Stimulated activated CD4-positive, alpha-beta T cell treated with anti-CD3 and anti-CD28 coated beads, Interleukin-4, amount 100 ng/mL, for 24 hours (primary cell): ENCODE measurements at regions not wholly inside any gene's neighbourhood (a gene's known extent, or its start where the extent isn't known, plus 50 kb on each side); places are given as distances from the start of the nearest gene placed in this dataset.
"Not testable (repeated sequence)": the region's sequence is repeated elsewhere in the genome, so short reads cannot be mapped to it uniquely, and the experiment has no call there.

Experiments
- DNase-seq: peaks from one replicate; pipeline ENCODE4 v3.0.0-alpha.2; 2020

GRCh38 chr10:7056216-7056615 is 354.6 kb downstream of the SFMBT2 start:
- DNase-seq, result no peak

GRCh38 chr10:7054915-7055314 is 355.9 kb downstream of the SFMBT2 start:
- no peak for DNase-seq

GRCh38 chr10:7053195-7053594 is 357.6 kb downstream of the SFMBT2 start:
- DNase-seq, result no peak

DNA sequence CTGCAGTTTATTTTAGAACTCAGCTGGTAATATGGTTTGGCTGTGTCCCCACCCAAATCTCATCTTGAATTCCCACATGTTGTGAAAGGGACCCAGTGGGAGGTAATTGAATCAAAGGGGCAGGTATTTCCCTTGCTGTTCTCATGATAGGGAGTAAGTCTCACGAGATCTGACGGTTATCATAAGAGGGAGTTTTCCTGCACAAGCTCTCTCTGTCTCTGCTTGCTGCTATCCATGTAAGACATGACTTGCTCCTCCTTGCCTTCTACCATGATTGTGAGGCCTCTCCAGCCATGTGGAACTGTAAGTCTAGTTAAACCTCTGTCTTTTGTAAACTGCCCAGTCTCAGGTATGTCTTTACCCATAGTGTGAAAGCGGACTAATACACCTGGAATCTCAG is 360.8 kb downstream of the SFMBT2 start:
- not testable (repeated sequence) for DNase-seq

DNA sequence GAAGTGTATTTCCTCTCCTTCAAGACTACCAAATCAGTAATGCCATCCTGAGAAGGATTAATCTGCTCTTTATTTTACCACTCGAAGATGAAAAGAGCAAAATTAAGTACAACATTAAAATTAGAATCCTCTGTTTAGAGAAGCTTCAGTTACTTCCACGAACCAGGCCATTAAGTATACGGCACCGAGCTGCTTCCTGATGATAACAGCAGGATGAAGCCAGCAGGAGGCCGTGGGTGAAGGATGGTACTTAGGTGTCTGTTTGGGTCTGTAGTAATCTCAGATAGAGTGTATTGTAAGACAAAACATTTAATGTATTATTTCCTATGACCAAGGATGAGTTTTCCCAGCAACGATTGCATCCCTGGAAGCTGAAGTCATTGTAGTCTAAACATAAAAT is 362.8 kb downstream of the SFMBT2 start:
- no peak for DNase-seq

DNA sequence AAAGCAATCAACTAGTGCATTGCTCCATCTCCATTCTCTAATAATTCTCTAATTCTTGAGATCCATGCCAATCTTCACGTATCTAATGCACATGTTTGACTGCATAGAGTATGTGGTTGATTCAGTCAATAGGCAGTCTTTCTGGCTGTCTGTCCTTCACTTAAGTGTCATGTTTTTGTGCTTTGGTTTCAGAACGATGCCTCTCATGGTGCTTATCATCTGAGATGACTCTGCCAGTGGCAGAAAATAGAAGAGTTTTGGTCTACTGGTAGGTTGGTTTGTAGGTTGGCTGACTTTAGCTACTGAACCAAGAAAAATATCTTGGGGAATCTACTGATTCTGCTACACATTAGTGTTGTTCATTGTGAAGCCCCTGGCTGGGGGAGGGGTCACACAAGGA is 364.2 kb downstream of the SFMBT2 start:
- DNase-seq, result no peak

GRCh38 chr10:7045891-7046599 is 364.8 kb downstream of the SFMBT2 start:
- DNase-seq, result no peak

DNA sequence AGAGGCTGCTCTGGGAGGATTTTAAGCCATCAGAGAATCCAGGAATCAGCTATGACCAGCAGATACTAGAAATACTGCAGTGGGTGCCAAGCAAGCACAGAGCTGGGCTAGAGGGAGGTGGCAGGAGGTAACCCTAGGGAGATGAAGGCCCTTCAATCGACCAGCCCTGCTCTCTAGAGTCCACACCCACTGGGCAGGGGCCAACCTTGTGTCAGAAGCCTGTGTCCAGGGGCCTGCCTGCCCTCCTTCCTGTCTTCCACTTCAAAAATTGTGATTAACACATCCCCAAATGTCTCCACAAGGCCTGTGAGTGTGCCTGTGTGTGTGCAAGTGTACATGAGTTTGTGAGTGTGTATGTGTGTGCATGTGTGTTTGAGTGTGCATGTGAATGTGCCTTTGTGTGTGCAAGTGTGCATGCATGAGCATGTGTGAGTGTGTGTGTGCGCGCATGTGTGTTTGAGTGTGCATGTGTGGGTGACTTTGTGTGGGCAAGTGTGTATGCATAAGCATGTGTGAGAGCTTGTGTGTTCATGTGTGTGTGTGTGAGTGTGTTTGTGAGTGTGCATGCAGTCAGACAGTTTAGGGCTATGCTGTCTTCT is 367.7 kb downstream of the SFMBT2 start:
- no peak for DNase-seq

- DNase-seq, result no peak
Measured at GRCh38 chr10:7042419-7043054, 368.3 kb downstream of the SFMBT2 start.

DNA sequence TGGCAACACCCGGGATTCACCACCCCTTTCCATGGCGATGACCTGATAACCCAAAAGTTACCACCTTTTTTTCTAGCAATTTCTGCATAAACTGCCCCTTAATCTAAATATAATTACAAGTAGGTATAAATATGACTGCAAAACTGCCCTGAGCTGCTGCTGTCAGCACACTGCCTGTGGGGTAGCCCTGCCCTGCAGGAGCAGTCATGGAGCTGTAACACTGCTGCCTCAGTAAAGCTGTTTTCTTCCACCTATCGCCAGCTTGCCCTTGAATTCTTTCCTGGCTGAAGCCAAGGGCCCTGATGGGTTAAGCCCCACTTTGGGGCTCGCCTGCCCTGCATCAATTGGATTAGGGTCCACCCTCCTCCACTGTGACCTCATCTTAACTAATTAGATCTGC is 368.8 kb downstream of the SFMBT2 start:
- no peak for DNase-seq

DNA sequence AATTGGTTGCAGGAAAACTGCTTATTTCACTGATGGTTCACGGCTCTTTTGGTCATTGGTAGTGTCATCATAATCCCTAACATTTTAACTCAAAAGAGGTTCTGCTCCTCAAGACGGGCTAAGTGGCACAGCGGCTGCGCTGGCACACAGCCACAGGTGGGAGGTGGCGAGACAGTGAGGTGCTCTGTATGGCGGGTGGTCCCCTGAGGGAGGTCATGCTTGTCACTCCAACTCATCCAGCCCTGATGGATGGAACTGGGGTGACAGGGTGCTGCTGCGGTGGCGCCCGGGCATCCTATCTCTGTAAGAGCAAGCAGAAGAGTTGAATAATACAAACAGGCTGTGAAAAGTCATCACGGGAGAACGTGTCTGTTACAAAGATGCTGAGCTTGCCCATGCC is 370.2 kb downstream of the SFMBT2 start:
- DNase-seq, result no peak

GRCh38 chr10:7039859-7040258 is 371.0 kb downstream of the SFMBT2 start:
- DNase-seq, result no peak

DNA sequence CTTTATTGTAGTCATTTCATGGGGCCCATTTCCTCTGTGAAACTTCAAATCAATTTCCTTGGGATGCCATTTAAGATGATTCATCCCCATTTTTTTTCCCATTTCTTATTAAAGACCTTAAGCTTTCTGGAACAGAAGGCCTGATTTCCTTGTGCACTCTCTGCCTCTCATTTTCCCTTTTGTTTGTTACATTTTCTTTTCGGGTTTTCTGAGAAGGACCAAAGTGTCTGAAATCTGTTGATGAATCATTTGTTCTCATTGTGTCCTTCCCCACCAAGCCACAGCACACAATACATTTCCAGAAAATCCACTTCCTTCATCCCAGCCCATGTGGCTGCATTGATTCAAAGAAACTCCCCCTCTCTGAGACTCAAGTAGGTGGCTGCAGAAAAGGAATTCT is 372.4 kb downstream of the SFMBT2 start:
- DNase-seq, result no peak

GRCh38 chr10:7037434-7037833 is 373.4 kb downstream of the SFMBT2 start:
- DNase-seq, result not testable (repeated sequence)

DNA sequence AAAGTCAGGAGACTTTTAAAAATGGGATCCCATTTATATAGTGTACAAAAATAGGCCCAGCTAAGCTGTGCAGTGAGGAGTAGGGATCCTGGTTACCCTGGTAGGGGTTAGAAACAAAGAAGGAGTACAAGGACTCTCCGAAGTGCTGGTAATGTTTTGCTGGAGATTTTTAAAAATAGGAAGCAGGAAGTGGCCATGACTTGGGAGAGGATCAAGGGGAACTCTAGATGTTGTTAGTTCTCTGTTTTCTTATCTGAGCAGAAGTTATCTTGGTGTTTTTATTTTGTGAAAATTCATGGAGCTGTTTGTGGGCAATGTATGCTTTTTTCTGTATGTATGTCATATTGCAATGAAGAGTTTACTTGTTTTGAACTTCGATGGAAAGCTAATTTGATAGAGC is 373.9 kb downstream of the SFMBT2 start:
- no peak for DNase-seq

DNA sequence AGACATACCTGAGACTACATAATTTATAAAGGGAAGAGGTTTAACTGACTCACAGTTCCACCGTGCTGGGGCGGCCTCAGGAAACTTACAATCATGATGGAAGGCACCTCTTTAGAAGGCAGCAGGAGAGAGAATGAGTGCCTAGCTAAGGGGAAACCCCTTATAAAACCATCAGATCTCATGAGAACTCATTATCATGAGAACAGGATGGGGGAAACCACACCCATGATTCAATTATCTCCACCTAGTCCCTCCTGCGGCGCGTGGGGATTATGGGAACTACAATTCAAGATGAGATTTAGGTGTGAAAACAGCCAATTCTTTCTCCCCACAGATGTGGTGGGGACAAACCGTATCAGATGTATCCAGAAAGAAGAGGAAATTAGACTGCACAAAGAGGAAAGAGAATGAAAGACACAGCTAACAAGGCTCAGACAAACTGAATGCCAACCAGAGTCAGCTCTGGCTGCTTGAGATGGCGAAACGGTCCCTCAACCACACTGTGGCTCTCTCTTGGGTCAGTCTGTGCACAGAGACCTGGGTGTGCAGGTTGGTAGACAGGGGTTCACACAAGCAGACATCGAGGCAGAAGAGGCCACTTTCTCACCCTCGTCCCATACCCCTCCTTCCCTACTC is 375.6 kb downstream of the SFMBT2 start:
- DNase-seq, result peak; percentile 67

DNA sequence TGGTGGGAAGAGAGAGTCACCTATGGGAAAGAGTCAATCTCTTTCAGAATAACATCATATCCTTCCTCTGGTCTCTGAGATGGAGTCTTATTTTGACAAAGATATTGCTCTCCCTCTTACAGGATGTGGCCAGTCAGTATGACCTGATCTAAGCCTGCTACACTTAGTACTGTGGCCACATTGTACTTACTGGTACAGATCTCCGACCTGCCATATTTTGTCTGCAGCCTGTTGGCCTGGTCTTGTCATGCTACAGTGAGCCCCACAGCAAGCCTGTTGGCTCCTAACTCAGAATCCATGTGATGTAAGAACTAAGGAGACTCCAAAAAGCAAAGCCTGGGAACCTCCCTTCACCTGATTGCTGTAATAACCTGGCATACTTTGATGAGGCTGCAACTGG is 377.8 kb downstream of the SFMBT2 start:
- no peak for DNase-seq

DNA sequence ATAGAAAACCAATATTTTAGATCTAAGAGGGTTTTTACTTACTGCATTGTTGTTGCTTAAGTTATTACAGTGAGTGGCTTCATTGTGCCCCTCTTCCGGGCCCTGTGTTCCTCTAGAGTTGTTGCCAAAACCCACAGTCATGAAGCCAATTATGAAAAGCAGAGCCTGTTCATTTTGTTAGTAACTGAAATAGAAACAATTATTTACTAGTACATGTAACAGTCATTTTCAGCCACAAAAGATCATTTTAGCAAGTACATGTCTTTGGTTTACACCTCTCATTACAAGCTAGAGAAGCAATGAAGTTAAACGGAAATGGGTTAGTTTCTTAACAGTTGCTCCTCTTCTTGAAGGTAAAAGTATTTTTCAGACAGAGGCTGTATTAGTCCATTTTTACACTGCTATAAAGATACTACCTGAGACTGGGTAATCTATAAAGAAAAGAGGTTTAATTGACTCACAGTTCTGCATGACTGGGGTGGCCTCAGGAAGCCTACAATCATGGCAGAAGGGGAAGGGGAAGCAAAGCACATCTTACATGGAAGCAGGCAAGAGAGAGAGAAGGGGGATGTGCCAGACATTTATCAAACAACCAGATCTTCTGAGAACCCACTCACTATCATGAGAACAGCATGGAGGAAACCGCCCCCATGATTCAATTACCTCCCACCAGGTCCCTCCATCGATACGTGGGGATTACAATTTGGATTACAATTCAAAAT is 380.5 kb downstream of the SFMBT2 start:
- no peak for DNase-seq

- DNase-seq, result no peak
Measured at GRCh38 chr10:7029672-7030071, 381.2 kb downstream of the SFMBT2 start.

DNA sequence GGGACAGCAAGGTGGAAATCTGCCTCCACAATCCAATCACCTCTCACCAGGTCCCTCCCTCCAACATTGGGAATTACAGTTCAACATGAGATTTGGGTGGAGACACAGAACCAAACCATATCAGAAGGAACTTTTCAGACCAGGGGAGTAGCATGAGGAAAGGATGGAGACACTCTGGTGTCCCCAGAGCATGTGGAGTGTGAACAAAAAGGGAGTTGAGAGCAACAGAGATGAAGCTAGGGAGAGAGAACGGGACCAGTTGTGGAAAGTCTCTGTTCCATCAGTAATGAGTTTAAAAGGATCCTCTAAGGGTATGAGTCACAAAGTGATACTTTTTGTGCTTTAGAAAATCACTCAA is 382.0 kb downstream of the SFMBT2 start:
- no peak for DNase-seq

DNA sequence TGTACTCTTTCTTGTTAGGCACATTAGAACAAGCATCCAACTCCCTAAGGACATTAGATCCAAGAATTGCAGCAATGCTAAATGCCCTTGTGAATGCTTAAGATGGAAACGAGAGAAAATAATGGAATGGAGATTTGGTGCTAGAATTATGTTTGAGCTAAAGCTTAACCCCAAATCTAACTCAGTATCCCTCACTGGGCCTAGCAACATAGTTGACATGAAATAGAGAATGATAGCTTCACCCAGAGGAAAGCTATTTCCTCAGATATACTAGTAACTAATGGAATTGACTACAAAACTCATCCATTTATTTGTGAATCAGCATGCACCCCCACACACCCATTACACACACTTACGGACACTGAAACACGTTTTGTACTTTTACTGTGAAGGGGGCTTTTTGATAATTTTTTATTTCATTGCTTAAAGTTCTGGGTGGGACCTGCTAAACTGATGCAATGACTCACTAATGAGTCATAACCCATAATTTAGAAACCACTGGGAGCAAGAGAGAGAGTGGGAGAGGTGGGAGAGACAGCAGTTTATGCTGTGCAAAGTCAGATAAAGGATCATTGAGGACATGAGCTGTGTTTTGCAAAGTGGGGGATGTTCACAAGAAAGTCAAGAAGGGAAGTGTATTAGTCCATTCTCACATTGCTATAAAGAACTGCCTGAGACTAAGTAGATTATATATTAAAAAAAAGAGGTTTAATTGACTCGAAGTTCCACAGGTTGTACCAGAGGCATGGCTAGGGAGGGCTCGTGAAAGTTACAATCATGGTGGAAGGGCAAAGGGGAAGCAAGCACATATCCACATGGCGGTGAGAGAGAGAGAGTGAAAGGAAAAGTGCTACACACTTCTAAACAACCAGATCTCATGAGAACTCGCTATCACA is 382.7 kb downstream of the SFMBT2 start:
- peak; percentile 13 for DNase-seq

DNA sequence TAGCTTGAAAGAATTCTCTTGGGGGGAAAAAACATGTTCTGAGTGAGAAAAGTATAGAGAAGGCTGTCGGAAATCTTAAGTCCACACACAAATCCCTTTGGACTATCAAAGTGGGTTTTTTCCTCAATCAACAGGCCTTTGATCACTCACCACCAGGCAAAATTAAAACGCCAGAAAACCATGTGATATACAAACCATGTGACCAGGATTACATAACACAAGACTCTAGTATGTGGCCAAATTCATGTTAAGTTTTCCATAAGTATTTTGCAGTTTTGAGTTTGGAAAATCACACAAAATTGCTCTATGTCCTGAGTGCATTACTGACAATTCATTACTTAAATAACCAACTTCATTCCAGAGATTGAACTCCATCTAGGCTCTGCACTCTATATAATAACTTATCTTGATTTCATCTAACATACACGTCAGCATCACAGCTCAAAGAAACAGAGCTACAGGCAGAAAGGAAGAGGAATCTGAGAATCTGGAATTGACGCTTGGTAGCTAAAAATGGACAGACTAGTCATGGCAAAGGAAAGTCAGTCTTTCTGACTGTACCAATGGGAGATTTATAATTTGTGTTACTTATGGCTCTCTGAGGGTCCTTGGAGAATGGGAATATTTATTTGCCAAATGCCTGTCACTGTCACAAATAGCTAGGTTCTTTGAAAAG is 383.5 kb downstream of the SFMBT2 start:
- DNase-seq, result no peak
